ENCODE measurements at regions not wholly inside any gene's neighbourhood (a gene's known extent, or its start where the extent isn't known, plus 50 kb on each side); places are given as distances from the start of the nearest gene placed in this dataset.

GRCh38 chr5:89570557-89570956 lies 687.6 kb upstream of the MEF2C start:
- no peaks in the 10 kb centered on the region for H3K36me3 ChIP-seq
- intact Hi-C loops (cut with DNase I) = no loop called here
- H3K4me3 ChIP-seq = no peak overlapping the region
- H3K27me3 ChIP-seq = no peaks in the 10 kb centered on the region
- H3K27ac ChIP-seq = no peak overlapping the region
- DNase-seq (ENCODE audit: extremely low spot score in 2 of 2) = no peak
- TF ChIP-seq, protein P1, sequence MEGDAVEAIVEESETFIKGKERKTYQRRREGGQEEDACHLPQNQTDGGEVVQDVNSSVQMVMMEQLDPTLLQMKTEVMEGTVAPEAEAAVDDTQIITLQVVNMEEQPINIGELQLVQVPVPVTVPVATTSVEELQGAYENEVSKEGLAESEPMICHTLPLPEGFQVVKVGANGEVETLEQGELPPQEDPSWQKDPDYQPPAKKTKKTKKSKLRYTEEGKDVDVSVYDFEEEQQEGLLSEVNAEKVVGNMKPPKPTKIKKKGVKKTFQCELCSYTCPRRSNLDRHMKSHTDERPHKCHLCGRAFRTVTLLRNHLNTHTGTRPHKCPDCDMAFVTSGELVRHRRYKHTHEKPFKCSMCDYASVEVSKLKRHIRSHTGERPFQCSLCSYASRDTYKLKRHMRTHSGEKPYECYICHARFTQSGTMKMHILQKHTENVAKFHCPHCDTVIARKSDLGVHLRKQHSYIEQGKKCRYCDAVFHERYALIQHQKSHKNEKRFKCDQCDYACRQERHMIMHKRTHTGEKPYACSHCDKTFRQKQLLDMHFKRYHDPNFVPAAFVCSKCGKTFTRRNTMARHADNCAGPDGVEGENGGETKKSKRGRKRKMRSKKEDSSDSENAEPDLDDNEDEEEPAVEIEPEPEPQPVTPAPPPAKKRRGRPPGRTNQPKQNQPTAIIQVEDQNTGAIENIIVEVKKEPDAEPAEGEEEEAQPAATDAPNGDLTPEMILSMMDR (IDR thresholded peaks at IDR 0.05) = no peak
- no peak for TF ChIP-seq POLR2AphosphoS5 (IDR thresholded peaks at IDR 0.05; ENCODE audit: insufficient read depth in 1 of 2, low read depth in 1 of 2)
- no peak for TF ChIP-seq POLR2A (IDR thresholded peaks at IDR 0.05)
- H3K4me1 ChIP-seq = no peaks in the 10 kb centered on the region
- H3K9me3 ChIP-seq = no peaks in the 10 kb centered on the region

GRCh38 chr5:89566340-89566739 lies 683.4 kb upstream of the MEF2C start:
- Histone ChIP-seq H3K4me3 (no peak overlapping the region), H3K36me3 (no peaks in the 10 kb centered on the region), H3K27ac (no peak overlapping the region), H3K27me3 (no peaks in the 10 kb centered on the region), H3K4me1 (no peaks in the 10 kb centered on the region), H3K9me3 (no peaks in the 10 kb centered on the region)
- intact Hi-C loops (cut with DNase I) = no loop called here
- no peak for TF ChIP-seq POLR2A (IDR thresholded peaks at IDR 0.05)
- DNase-seq (ENCODE audit: extremely low spot score in 2 of 2) = no peak

DNA sequence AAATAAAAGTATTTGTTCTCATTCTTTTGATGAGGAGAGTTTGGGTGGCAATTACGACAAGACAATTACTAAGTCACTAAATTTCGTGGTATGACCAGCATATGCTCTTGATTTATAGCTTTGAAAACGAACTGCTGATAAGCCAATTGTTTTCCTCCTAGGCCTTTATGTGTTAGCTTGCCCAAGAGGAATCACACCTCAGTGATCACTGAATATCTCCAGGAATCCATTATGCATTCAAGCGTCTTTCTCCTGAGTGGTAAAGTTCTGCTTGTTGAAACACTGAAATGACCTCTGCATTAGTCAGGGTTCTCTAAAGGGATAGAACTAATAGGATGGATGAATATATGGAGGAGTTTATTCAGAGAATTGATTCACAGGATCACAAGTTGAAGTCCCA lies 677.7 kb upstream of the MEF2C start:
- no peak for DNase-seq (ENCODE audit: extremely low spot score in 2 of 2)
- TF ChIP-seq POLR2A (IDR thresholded peaks at IDR 0.05) = no peak
- TF ChIP-seq POLR2AphosphoS5 (IDR thresholded peaks at IDR 0.05; ENCODE audit: insufficient read depth in 1 of 2, low read depth in 1 of 2) = no peak
- TF ChIP-seq, protein P1 (IDR thresholded peaks at IDR 0.05) = no peak
- Histone ChIP-seq H3K27ac (no peak overlapping the region), H3K9me3 (no peaks in the 10 kb centered on the region), H3K36me3 (no peaks in the 10 kb centered on the region), H3K27me3 (no peaks in the 10 kb centered on the region), H3K4me1 (no peaks in the 10 kb centered on the region), H3K4me3 (no peak overlapping the region)
- intact Hi-C loops (cut with DNase I) = no loop called here

- TF ChIP-seq POLR2A (IDR thresholded peaks at IDR 0.05) = no peak
- TF ChIP-seq, protein P1 (IDR thresholded peaks at IDR 0.05) = no peak
- TF ChIP-seq POLR2AphosphoS5 (IDR thresholded peaks at IDR 0.05; ENCODE audit: insufficient read depth in 1 of 2, low read depth in 1 of 2) = peak in 1 of 2 donors; percentile 59
- no peak for DNase-seq (ENCODE audit: extremely low spot score in 2 of 2)
- no peaks in the 10 kb centered on the region for H3K36me3 ChIP-seq
- no peak overlapping the region for H3K27ac ChIP-seq
- no peaks in the 10 kb centered on the region for H3K4me1 ChIP-seq
- intact Hi-C loops (cut with DNase I) = no loop called here
- H3K9me3 ChIP-seq = no peaks in the 10 kb centered on the region
- no peaks in the 10 kb centered on the region for H3K27me3 ChIP-seq
- no peak overlapping the region for H3K4me3 ChIP-seq
Observed at GRCh38 chr5:89556215-89556913, 673.4 kb upstream of the MEF2C start.

GRCh38 chr5:89546657-89547056 lies 663.7 kb upstream of the MEF2C start:
- intact Hi-C loops (cut with DNase I) = no loop called here
- Histone ChIP-seq H3K4me1 (no peaks in the 10 kb centered on the region), H3K27me3 (no peaks in the 10 kb centered on the region), H3K27ac (no peak overlapping the region), H3K4me3 (no peak overlapping the region), H3K36me3 (no peaks in the 10 kb centered on the region), H3K9me3 (no peaks in the 10 kb centered on the region)
- TF ChIP-seq POLR2A (IDR thresholded peaks at IDR 0.05) (no peak), POLR2AphosphoS5 (IDR thresholded peaks at IDR 0.05; ENCODE audit: insufficient read depth in 1 of 2, low read depth in 1 of 2) (no peak)
- TF ChIP-seq, protein P1 (IDR thresholded peaks at IDR 0.05) = no peak
- DNase-seq (ENCODE audit: extremely low spot score in 2 of 2) = no peak
